Peyer's patch (tissue), 4 donors: ENCODE measurements at regions not wholly inside any gene's neighbourhood (a gene's known extent, or its start where the extent isn't known, plus 50 kb on each side); places are given as distances from the start of the nearest gene placed in this dataset.

Source experiments
- DNase-seq, 3 donors: peaks; one replicate each; pipeline ENCODE4 v3.0.0-alpha.2; 2017 to 2019
- H3K27ac ChIP-seq, 4 donors: fragments of 200-600 bp; sonication (generic); one replicate each; pipeline ENCODE4 v1.5.1; 2016 to 2019
- H3K27me3 ChIP-seq, 2 donors: fragments of 200-600 bp; sonication (generic); one replicate each; pipeline ENCODE4 v1.5.1; 2019
- H3K36me3 ChIP-seq, 3 donors: fragments of 200-600 bp; sonication (generic); one replicate each; pipeline ENCODE4 v1.5.1; 2016 to 2019
- H3K4me1 ChIP-seq, 4 donors: fragments of 200-600 bp; sonication (generic); one replicate each; pipeline ENCODE4 v1.5.1; 2016 to 2019
- H3K4me3 ChIP-seq, 4 donors: fragments of 200-600 bp; sonication (generic); 1 replicate in 3 of 4; 2 replicates in 1 of 4; pipeline ENCODE4 v1.5.1; 2016 to 2019; ENCODE audit warnings: mild to moderate bottlenecking in 1 of 4
- H3K9me3 ChIP-seq, 4 donors: fragments of 200-600 bp; sonication (generic); one replicate each; pipeline ENCODE4 v1.5.1; 2016 to 2019; ENCODE audit warnings: mild to moderate bottlenecking in 1 of 4
- CTCF ChIP-seq, 6 experiments: fragments of 450-650 bp in 4 of 6; fragments of 200-600 bp in 2 of 6; sonication (generic) in 1 of 6; IDR thresholded peaks; one replicate each; pipeline ENCODE4 v1.5.1; 2017 to 2019; ENCODE audit warnings: antibody characterized with exemption in 6 of 6, mild to moderate bottlenecking in 3 of 6, moderate library complexity in 1 of 6
- POLR2A ChIP-seq, 2 donors: fragments of 450-650 bp; IDR thresholded peaks; one replicate each; pipeline ENCODE4 v1.5.1; 2017; ENCODE audit warnings: antibody characterized with exemption in 2 of 2, mild to moderate bottlenecking in 2 of 2, moderate library complexity in 2 of 2

- no peak for DNase-seq
- TF ChIP-seq CTCF (IDR thresholded peaks at IDR 0.05) (no peak), POLR2A (IDR thresholded peaks at IDR 0.05) (no peak)
- H3K4me3 ChIP-seq, result no peak overlapping the region
- H3K36me3 ChIP-seq, result no peaks in the 10 kb centered on the region
- H3K4me1 ChIP-seq, result no peaks in the 10 kb centered on the region
- H3K9me3 ChIP-seq, result peaks cover 0 to 7% (median 1%) of the 10 kb centered on the region in 4 donors
- no peaks in the 10 kb centered on the region for H3K27me3 ChIP-seq
- no peak overlapping the region for H3K27ac ChIP-seq
Measured at GRCh38 chr6:150770637-150771036, 94.9 kb upstream of the MTHFD1L start.

- no peak for DNase-seq
- no peak overlapping the region for H3K4me3 ChIP-seq
- H3K27me3 ChIP-seq, result no peaks in the 10 kb centered on the region
- no peaks in the 10 kb centered on the region for H3K4me1 ChIP-seq
- peaks cover 0 to 7% (median 1%) of the 10 kb centered on the region in 4 donors for H3K9me3 ChIP-seq
- no peak overlapping the region for H3K27ac ChIP-seq
- TF ChIP-seq CTCF (IDR thresholded peaks at IDR 0.05) (no peak), POLR2A (IDR thresholded peaks at IDR 0.05) (no peak)
- H3K36me3 ChIP-seq, result peaks cover 0 to 6% (median 0%) of the 10 kb centered on the region in 3 donors
Measured at GRCh38 chr6:150773969-150774368, 91.5 kb upstream of the MTHFD1L start.

- TF ChIP-seq CTCF (IDR thresholded peaks at IDR 0.05) (no peak), POLR2A (IDR thresholded peaks at IDR 0.05) (no peak)
- no peak overlapping the region for H3K27ac ChIP-seq
- H3K36me3 ChIP-seq, result peaks cover 0 to 6% (median 0%) of the 10 kb centered on the region in 3 donors
- no peaks in the 10 kb centered on the region for H3K27me3 ChIP-seq
- no peak for DNase-seq
- H3K4me1 ChIP-seq, result no peaks in the 10 kb centered on the region
- H3K4me3 ChIP-seq, result no peak overlapping the region
- H3K9me3 ChIP-seq, result peaks cover 0 to 7% (median 1%) of the 10 kb centered on the region in 4 donors
Measured at GRCh38 chr6:150775415-150776203, 89.9 kb upstream of the MTHFD1L start.

- no peak for TF ChIP-seq POLR2A (IDR thresholded peaks at IDR 0.05)
- TF ChIP-seq CTCF (IDR thresholded peaks at IDR 0.05), result no peak
- Histone ChIP-seq H3K9me3 (peaks cover 0 to 7% (median 1%) of the 10 kb centered on the region in 4 donors), H3K4me1 (no peaks in the 10 kb centered on the region), H3K27ac (no peak overlapping the region), H3K4me3 (no peak overlapping the region), H3K27me3 (no peaks in the 10 kb centered on the region), H3K36me3 (peaks cover 0 to 6% (median 0%) of the 10 kb centered on the region in 3 donors)
- no peak for DNase-seq
Measured at GRCh38 chr6:150777736-150778135, 87.8 kb upstream of the MTHFD1L start.

GRCh38 chr6:150783813-150784212, 81.7 kb upstream of the MTHFD1L start:
- H3K9me3 ChIP-seq, result no peaks in the 10 kb centered on the region
- H3K36me3 ChIP-seq, result no peaks in the 10 kb centered on the region
- TF ChIP-seq POLR2A (IDR thresholded peaks at IDR 0.05) (no peak), CTCF (IDR thresholded peaks at IDR 0.05) (no peak)
- H3K4me3 ChIP-seq, result no peak overlapping the region
- no peak for DNase-seq
- H3K4me1 ChIP-seq, result no peaks in the 10 kb centered on the region
- no peak overlapping the region for H3K27ac ChIP-seq
- no peaks in the 10 kb centered on the region for H3K27me3 ChIP-seq
